Tibial nerve (tissue), 4 donors: ENCODE measurements at regions not wholly inside any gene's neighbourhood (a gene's known extent, or its start where the extent isn't known, plus 50 kb on each side); places are given as distances from the start of the nearest gene placed in this dataset.

Experiments used
- CTCF ChIP-seq, 5 experiments: fragments of 200-600 bp in 3 of 5; fragments of 450-650 bp in 2 of 5; sonication (generic) in 3 of 5; IDR thresholded peaks; one replicate each; pipeline ENCODE4 v1.5.1; 2016 to 2019; ENCODE audit warnings: antibody characterized with exemption in 5 of 5, mild to moderate bottlenecking in 3 of 5, moderate library complexity in 2 of 5
- EP300 ChIP-seq, 2 donors: sonication (generic); formaldehyde crosslinking; IDR thresholded peaks; one replicate each; pipeline ENCODE4 v1.6.1; 2017; ENCODE audit warnings: antibody characterized with exemption in 2 of 2, mild to moderate bottlenecking in 1 of 2
- POLR2A ChIP-seq, 2 donors: fragments of 450-650 bp; IDR thresholded peaks; one replicate each; pipeline ENCODE4 v1.6.1; 2017; ENCODE audit warnings: antibody characterized with exemption in 2 of 2, mild to moderate bottlenecking in 2 of 2, moderate library complexity in 2 of 2

GRCh38 chr16:6571044-6571443 is 761.6 kb upstream of the RBFOX1 start:
- TF ChIP-seq EP300 (IDR thresholded peaks at IDR 0.05) (no peak), CTCF (IDR thresholded peaks at IDR 0.05) (no peak), POLR2A (IDR thresholded peaks at IDR 0.05) (no peak)
